Left lung (tissue), 4 donors: ENCODE measurements at regions not wholly inside any gene's neighbourhood (a gene's known extent, or its start where the extent isn't known, plus 50 kb on each side); places are given as distances from the start of the nearest gene placed in this dataset.

ENCODE experiments used
- ATAC-seq: fragments of 200-7000 bp; cut with Tn5 transposase; one replicate; pipeline ENCODE4 v1.9.1; 2020; ENCODE audit warnings: moderate library complexity
- DNase-seq, 4 donors: peaks; one replicate each; pipeline ENCODE4 v3.0.0-alpha.2; 2013 to 2020
- H3K27ac ChIP-seq, 2 donors: fragments of 200-600 bp; sonication (generic) in 1 of 2; one replicate each; pipeline versions ENCODE4 v1.5.0 to v1.8.0; 2020 to 2021
- H3K27me3 ChIP-seq, 2 donors: fragments of 200-600 bp; sonication (generic) in 1 of 2; one replicate each; pipeline versions ENCODE4 v1.5.0 to v1.8.0; 2020 to 2021
- H3K36me3 ChIP-seq, 2 donors: fragments of 200-600 bp; sonication (generic) in 1 of 2; one replicate each; pipeline versions ENCODE4 v1.5.0 to v1.8.0; 2020 to 2021
- H3K4me1 ChIP-seq, 2 donors: fragments of 200-600 bp; one replicate each; pipeline ENCODE4 v1.8.0; 2021
- H3K4me3 ChIP-seq, 2 donors: fragments of 200-600 bp; sonication (generic) in 1 of 2; one replicate each; pipeline versions ENCODE4 v1.5.0 to v1.8.0; 2020 to 2021; ENCODE audit warnings: mild to moderate bottlenecking in 1 of 2
- H3K9me3 ChIP-seq, 2 donors: fragments of 200-600 bp; sonication (generic) in 1 of 2; one replicate each; pipeline versions ENCODE4 v1.5.0 to v1.8.0; 2020 to 2021
- intact Hi-C, 2 donors: fragments of 100-400 bp; cut with DNase I; formaldehyde crosslinking; loops; one replicate each; pipeline versions ENCODE4 v1.11.2 to v1.14.2; 2022
- TF ChIP-seq, protein P1 (sequence below), 2 donors: fragments of 200-600 bp; sonication (generic) in 1 of 2; IDR thresholded peaks; one replicate each; pipeline versions ENCODE4 v1.5.0 to v1.8.0; 2021; ENCODE audit warnings: antibody characterized with exemption in 2 of 2
- donor health status: DM: no; HTN: yes; CAD: no.
- donor health status: DM: no; HTN: no; CAD: no.

GRCh38 chr14:98937712-98938505, 334.1 kb downstream of the BCL11B start:
- H3K4me1 ChIP-seq = no peaks in the 10 kb centered on the region
- TF ChIP-seq, protein P1, sequence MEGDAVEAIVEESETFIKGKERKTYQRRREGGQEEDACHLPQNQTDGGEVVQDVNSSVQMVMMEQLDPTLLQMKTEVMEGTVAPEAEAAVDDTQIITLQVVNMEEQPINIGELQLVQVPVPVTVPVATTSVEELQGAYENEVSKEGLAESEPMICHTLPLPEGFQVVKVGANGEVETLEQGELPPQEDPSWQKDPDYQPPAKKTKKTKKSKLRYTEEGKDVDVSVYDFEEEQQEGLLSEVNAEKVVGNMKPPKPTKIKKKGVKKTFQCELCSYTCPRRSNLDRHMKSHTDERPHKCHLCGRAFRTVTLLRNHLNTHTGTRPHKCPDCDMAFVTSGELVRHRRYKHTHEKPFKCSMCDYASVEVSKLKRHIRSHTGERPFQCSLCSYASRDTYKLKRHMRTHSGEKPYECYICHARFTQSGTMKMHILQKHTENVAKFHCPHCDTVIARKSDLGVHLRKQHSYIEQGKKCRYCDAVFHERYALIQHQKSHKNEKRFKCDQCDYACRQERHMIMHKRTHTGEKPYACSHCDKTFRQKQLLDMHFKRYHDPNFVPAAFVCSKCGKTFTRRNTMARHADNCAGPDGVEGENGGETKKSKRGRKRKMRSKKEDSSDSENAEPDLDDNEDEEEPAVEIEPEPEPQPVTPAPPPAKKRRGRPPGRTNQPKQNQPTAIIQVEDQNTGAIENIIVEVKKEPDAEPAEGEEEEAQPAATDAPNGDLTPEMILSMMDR (IDR thresholded peaks at IDR 0.05) = no peak
- ATAC-seq (no peak), DNase-seq (peak in 1 of 4 donors; percentile 5)
- H3K4me3 ChIP-seq = no peak overlapping the region
- H3K27me3 ChIP-seq = no peaks in the 10 kb centered on the region
- no peaks in the 10 kb centered on the region for H3K9me3 ChIP-seq
- no peak overlapping the region for H3K27ac ChIP-seq
- intact Hi-C loops = no loop called here
- no peaks in the 10 kb centered on the region for H3K36me3 ChIP-seq

DNA sequence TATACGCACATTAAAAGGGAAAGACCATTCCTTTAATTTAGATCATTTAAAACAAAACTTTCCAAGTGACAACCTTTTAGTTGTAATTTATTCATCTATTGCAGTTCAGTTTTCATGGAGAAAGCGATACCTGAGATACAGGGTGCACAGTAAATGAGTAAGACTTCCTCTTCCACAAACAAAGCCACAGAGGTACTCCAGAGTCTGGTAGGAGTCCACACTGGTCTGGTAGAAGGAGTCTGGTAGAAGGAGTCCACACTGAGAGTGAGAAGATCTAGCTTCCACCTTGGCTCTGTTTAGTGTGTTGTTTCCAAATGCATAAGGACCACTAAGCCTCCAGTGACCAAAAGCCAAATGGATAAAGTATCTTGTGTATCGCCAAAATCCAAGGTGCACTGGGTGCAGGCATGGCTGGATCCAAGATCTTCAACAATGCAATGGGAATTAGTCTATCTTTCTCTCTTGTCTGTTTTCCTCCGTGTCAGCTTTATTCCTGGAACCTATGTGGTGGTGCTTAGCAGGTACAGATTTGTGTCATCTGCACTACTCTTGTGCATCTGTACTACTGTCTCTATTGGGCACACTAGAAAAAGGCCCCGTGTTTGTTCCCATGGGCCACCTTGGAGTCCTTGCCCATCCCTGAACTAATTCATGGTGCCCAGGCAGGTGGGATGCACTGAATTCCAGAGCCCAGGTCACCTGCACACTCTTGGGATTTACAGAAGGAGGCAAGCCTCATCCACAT, 331.1 kb downstream of the BCL11B start:
- Histone ChIP-seq H3K36me3 (no peaks in the 10 kb centered on the region), H3K4me1 (peaks cover 0 to 5% of the 10 kb centered on the region in 2 donors), H3K4me3 (no peak overlapping the region), H3K27me3 (no peaks in the 10 kb centered on the region), H3K9me3 (no peaks in the 10 kb centered on the region), H3K27ac (no peak overlapping the region)
- intact Hi-C loops = no loop called here
- ATAC-seq (no peak), DNase-seq (no peak)
- TF ChIP-seq, protein P1 (IDR thresholded peaks at IDR 0.05) = no peak

DNA sequence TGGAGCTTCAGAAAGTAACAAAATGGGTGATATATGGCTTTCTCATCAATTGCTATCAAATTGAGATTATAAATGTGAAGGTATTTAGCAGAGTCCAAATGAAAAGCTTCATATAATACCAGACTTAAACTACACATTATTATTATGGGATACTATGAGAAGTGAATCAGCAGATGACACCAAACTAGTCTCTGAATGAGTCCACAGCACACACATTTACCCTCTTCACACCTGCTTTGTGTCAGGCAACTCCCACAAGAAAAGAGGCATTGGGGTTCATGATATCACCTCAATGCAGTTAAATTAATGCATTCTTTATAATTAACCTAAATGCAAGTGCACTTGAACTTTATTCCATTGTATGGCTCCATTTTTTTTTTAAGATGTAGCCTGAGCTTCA, 330.5 kb downstream of the BCL11B start:
- no peak for ATAC-seq
- intact Hi-C loops = no loop called here

GRCh38 chr14:98943907-98944306, 328.1 kb downstream of the BCL11B start:
- Histone ChIP-seq H3K4me3 (no peak overlapping the region), H3K9me3 (no peaks in the 10 kb centered on the region), H3K27ac (no peak overlapping the region), H3K27me3 (no peaks in the 10 kb centered on the region), H3K4me1 (peaks cover 0 to 18% of the 10 kb centered on the region in 2 donors), H3K36me3 (no peaks in the 10 kb centered on the region)
- TF ChIP-seq, protein P1 (IDR thresholded peaks at IDR 0.05) = no peak
- no peak for DNase-seq
- intact Hi-C loops = no loop called here
- no peak for ATAC-seq

More for the DNA sequence above, 330.5 kb downstream of the BCL11B start:
- Histone ChIP-seq H3K4me3 (no peak overlapping the region), H3K36me3 (no peaks in the 10 kb centered on the region), H3K27me3 (no peaks in the 10 kb centered on the region), H3K4me1 (peaks cover 0 to 10% of the 10 kb centered on the region in 2 donors), H3K27ac (no peak overlapping the region), H3K9me3 (no peaks in the 10 kb centered on the region)
- DNase-seq = no peak
- TF ChIP-seq, protein P1 (IDR thresholded peaks at IDR 0.05) = no peak

DNA sequence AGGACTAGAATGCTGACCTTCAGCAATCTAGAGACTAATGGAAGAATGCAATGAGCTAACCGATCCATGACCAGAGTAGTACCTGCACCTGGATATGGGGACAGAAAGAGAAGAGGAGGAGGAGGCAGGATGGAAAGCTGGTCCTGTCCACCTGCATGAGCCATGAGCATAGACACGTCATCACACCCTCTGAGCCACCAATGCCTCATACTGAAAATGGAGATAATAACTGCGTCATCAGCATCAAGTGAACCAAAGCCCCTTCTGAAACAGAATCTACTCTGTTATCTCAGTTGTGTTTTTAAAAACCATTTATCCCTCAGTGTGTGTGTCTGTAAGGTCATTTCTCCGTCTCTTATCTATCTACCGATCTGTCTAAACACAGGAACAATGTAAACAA, 327.0 kb downstream of the BCL11B start:
- TF ChIP-seq, protein P1 (IDR thresholded peaks at IDR 0.05) = no peak
- Histone ChIP-seq H3K36me3 (no peaks in the 10 kb centered on the region), H3K27me3 (no peaks in the 10 kb centered on the region), H3K9me3 (no peaks in the 10 kb centered on the region), H3K27ac (no peak overlapping the region), H3K4me1 (peaks cover 0 to 29% of the 10 kb centered on the region in 2 donors), H3K4me3 (no peak overlapping the region)
- DNase-seq (no peak), ATAC-seq (no peak)
- intact Hi-C loops = no loop called here
